Hepatocyte (in vitro differentiated cells): ENCODE measurements at regions not wholly inside any gene's neighbourhood (a gene's known extent, or its start where the extent isn't known, plus 50 kb on each side); places are given as distances from the start of the nearest gene placed in this dataset.

ENCODE experiments used
- DNase-seq: peaks from one replicate; pipeline ENCODE4 v3.0.0-alpha.2; 2016; ENCODE audit warnings: low spot score
- H2AFZ ChIP-seq: fragments of 200-600 bp; sonication (generic); 2 replicates; pipeline ENCODE4 v1.6.0; 2016; ENCODE audit warnings: antibody characterized with exemption, mild to moderate bottlenecking
- H3K27ac ChIP-seq: fragments of 200-600 bp; sonication (generic); 2 replicates; pipeline ENCODE4 v1.5.1; 2016; ENCODE audit warnings: mild to moderate bottlenecking
- H3K27me3 ChIP-seq: fragments of 200-600 bp; sonication (generic); 2 replicates; pipeline ENCODE4 v1.6.1; 2016
- H3K36me3 ChIP-seq: fragments of 200-600 bp; sonication (generic); replicated peaks from 2 replicates; pipeline ENCODE4 v1.5.1; 2016; ENCODE audit warnings: low read depth; ENCODE audit not compliant: insufficient read depth
- H3K4me1 ChIP-seq: fragments of 200-600 bp; sonication (generic); 2 replicates; pipeline ENCODE4 v1.5.1; 2016; ENCODE audit warnings: mild to moderate bottlenecking, moderate library complexity; ENCODE audit not compliant: insufficient read depth
- H3K4me2 ChIP-seq: fragments of 200-600 bp; sonication (generic); 2 replicates; pipeline ENCODE4 v1.6.0; 2016
- H3K4me3 ChIP-seq: fragments of 200-600 bp; sonication (generic); 2 replicates; pipeline ENCODE4 v1.5.1; 2016; ENCODE audit warnings: mild to moderate bottlenecking
- H3K79me2 ChIP-seq: fragments of 200-600 bp; sonication (generic); 2 replicates; pipeline ENCODE4 v1.6.0; 2017; ENCODE audit warnings: mild to moderate bottlenecking
- H3K9me2 ChIP-seq: fragments of 200-600 bp; sonication (generic); replicated peaks from 2 replicates; pipeline ENCODE4 v1.6.0; 2017; ENCODE audit warnings: mild to moderate bottlenecking; ENCODE audit not compliant: insufficient read depth
- H3K9me3 ChIP-seq: fragments of 200-600 bp; sonication (generic); 2 replicates; pipeline ENCODE4 v1.5.1; 2016; ENCODE audit warnings: low read depth, mild to moderate bottlenecking
- H4K20me1 ChIP-seq: fragments of 200-600 bp; sonication (generic); 2 replicates; pipeline ENCODE4 v1.6.0; 2016; ENCODE audit warnings: mild to moderate bottlenecking; ENCODE audit not compliant: insufficient read depth, poor library complexity, severe bottlenecking
- EZH2 ChIP-seq: fragments of 200-600 bp; sonication (generic); IDR thresholded peaks from 2 replicates; pipeline ENCODE4 v1.6.1; 2016; ENCODE audit warnings: antibody characterized with exemption, mild to moderate bottlenecking, borderline replicate concordance
- EZH2phosphoT487 ChIP-seq: fragments of 200-600 bp; sonication (generic); IDR thresholded peaks from one replicate; pipeline ENCODE4 v1.6.1; 2018; ENCODE audit warnings: antibody characterized with exemption, mild to moderate bottlenecking, low read depth, moderate library complexity; ENCODE audit not compliant: unreplicated experiment, severe bottlenecking
- WGBS: methylation state at CpG from one replicate; pipeline ENCODE4 v1.1.6; 2016; ENCODE audit warnings: low lambda C conversion rate; ENCODE audit errors: missing lambda C conversion rate; 5-methylcytosine and 5-hydroxymethylcytosine counted together
- TF ChIP-seq, protein P1 (sequence below): fragments of 200-600 bp; sonication (generic); IDR thresholded peaks from 2 replicates; pipeline ENCODE4 v1.5.1; 2016; ENCODE audit warnings: antibody characterized with exemption, mild to moderate bottlenecking; ENCODE audit not compliant: poor library complexity

DNA sequence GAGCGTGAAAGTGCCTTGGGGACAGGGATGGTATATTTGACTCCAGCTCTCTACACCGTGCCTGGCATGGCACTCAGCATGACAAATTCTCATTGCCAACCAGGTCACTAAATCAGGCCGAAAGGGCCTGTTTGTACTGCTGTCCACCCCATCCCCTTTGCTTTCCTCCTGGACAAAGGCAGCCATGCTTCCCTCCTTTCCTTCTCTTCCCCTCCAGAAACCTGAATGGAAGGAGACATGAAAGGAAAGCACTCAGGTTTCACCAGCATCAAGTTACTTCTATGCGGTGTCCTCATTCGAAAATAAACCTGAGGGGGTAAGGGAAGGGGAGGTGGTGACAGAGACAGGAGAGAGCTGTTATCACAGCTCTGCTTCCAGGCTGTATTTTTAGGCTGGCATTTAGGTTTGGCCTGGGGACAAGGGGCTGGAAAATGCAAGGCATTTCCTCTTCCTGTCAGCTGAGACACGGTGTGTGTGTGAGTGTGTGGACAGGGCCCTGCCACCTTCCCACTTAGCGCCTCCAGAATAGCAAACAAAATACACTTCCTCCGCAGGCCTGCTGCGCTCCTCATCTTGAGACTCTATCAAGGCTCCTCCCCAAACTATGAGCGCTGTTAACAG lies 79.9 kb upstream of the COL13A1 start:
- Histone ChIP-seq H3K27me3 (peaks cover 2% of the 10 kb centered on the region), H2AFZ (no peak overlapping the region), H4K20me1 (no peaks in the 10 kb centered on the region), H3K9me3 (no peaks in the 10 kb centered on the region), H3K9me2 (no peaks in the 10 kb centered on the region), H3K36me3 (no peaks in the 10 kb centered on the region), H3K4me3 (no peak overlapping the region), H3K27ac (no peak overlapping the region), H3K4me2 (no peak overlapping the region), H3K79me2 (no peaks in the 10 kb centered on the region), H3K4me1 (no peaks in the 10 kb centered on the region)
- WGBS: 57% methylated on average over 9 of the region's 10 CpGs
- TF ChIP-seq, protein P1, sequence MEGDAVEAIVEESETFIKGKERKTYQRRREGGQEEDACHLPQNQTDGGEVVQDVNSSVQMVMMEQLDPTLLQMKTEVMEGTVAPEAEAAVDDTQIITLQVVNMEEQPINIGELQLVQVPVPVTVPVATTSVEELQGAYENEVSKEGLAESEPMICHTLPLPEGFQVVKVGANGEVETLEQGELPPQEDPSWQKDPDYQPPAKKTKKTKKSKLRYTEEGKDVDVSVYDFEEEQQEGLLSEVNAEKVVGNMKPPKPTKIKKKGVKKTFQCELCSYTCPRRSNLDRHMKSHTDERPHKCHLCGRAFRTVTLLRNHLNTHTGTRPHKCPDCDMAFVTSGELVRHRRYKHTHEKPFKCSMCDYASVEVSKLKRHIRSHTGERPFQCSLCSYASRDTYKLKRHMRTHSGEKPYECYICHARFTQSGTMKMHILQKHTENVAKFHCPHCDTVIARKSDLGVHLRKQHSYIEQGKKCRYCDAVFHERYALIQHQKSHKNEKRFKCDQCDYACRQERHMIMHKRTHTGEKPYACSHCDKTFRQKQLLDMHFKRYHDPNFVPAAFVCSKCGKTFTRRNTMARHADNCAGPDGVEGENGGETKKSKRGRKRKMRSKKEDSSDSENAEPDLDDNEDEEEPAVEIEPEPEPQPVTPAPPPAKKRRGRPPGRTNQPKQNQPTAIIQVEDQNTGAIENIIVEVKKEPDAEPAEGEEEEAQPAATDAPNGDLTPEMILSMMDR: no peak
- TF ChIP-seq EZH2phosphoT487 (no peak), EZH2 (no peak)
- no peak for DNase-seq

DNA sequence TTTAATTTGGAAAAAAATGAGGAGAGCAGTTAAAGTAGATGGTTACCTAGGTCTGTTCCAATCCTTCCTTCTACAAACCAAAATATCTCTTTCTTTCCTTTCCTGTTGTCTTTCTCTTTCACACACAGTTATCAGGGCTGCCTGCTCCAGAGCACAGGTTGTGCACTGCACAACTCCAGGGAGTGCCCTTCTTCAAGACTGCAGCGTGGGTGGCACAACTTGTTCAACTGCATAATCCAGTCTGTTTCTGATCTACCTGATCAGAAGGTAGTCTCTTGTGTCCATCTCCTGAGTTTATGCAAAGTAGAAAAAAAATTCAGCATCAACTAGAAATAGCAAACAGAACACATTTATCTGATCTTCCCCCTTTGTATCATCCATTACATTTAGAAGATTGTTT lies 78.1 kb upstream of the COL13A1 start:
- WGBS: 67% methylated on average over 1 of the region's 1 CpG
- H3K4me1 ChIP-seq: peaks cover 2% of the 10 kb centered on the region
- no peaks in the 10 kb centered on the region for H3K36me3 ChIP-seq
- H3K79me2 ChIP-seq: no peaks in the 10 kb centered on the region
- H3K9me2 ChIP-seq: no peaks in the 10 kb centered on the region
- H3K9me3 ChIP-seq: no peaks in the 10 kb centered on the region
- H3K27ac ChIP-seq: no peak overlapping the region
- no peak overlapping the region for H2AFZ ChIP-seq
- H3K4me2 ChIP-seq: no peak overlapping the region
- no peak overlapping the region for H3K4me3 ChIP-seq
- TF ChIP-seq, protein P1: no peak
- no peak for TF ChIP-seq EZH2
- TF ChIP-seq EZH2phosphoT487: no peak
- H4K20me1 ChIP-seq: no peaks in the 10 kb centered on the region
- no peak for DNase-seq
- peaks cover 2% of the 10 kb centered on the region for H3K27me3 ChIP-seq

DNA sequence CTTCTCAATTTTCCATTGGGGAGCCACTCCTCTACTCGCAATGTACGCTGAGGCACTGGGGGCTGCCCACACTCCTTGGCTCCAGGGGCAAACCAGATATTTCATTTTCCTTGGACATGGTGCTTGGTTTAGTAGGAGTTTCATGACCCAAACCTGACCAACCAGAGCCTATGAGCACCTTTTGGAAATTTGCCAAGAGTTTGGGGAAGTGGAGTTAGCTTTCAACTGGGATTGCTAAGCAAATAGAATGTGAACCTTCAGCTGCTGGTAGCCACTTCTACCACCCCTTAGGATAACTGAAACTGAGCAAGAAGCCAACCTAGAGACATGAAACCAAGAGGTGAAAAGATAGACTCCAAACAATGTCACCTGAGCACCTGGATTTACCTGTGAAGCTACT lies 74.9 kb upstream of the COL13A1 start:
- peaks cover 20% of the 10 kb centered on the region for H3K4me1 ChIP-seq
- DNase-seq: no peak
- 95% methylated on average over 2 of the region's 2 CpGs for WGBS
- TF ChIP-seq EZH2 (no peak), EZH2phosphoT487 (no peak)
- H3K4me2 ChIP-seq: no peak overlapping the region
- H3K79me2 ChIP-seq: no peaks in the 10 kb centered on the region
- H3K4me3 ChIP-seq: no peak overlapping the region
- H3K27ac ChIP-seq: no peak overlapping the region
- no peaks in the 10 kb centered on the region for H3K9me2 ChIP-seq
- no peaks in the 10 kb centered on the region for H3K9me3 ChIP-seq
- H3K27me3 ChIP-seq: peaks cover 2% of the 10 kb centered on the region
- H4K20me1 ChIP-seq: no peaks in the 10 kb centered on the region
- H2AFZ ChIP-seq: no peak overlapping the region
- H3K36me3 ChIP-seq: no peaks in the 10 kb centered on the region

DNA sequence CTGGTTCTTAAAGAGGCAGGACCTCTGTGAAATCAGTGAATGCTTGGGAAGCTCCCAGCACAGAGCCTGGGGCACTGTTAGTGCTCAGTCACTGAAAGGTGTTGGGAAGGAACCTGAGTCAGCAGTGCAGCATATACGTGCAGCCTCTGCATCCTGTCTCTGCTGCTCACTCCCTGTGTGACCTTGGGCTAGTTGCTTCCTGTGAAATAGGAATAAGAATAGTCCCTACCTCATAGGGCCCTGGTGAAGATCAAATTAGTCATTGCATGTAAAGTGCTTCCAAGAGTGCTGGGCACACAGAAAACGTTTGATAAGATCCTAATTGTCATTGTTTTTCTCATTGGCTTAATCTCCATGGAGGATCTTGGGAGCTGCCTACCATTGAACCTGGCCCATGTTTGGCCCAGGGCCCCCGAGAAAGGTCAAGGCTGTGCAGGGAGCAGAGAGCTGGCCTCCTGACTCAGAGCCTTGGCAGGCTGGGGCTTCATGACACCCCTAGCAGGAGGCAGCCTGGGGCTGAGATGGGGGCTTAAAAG lies 73.3 kb upstream of the COL13A1 start:
- Histone ChIP-seq H3K4me1 (peaks cover 20% of the 10 kb centered on the region), H3K4me3 (no peak overlapping the region), H4K20me1 (no peaks in the 10 kb centered on the region), H3K79me2 (no peaks in the 10 kb centered on the region), H2AFZ (no peak overlapping the region), H3K27ac (no peak overlapping the region), H3K9me2 (no peaks in the 10 kb centered on the region), H3K36me3 (no peaks in the 10 kb centered on the region), H3K4me2 (no peak overlapping the region), H3K27me3 (peaks cover 2% of the 10 kb centered on the region), H3K9me3 (no peaks in the 10 kb centered on the region)
- WGBS: 18% methylated on average over 3 of the region's 3 CpGs
- DNase-seq: peak; percentile 36
- TF ChIP-seq EZH2 (no peak), EZH2phosphoT487 (no peak)
- TF ChIP-seq, protein P1: no peak
